GM18873 (cell line): ENCODE measurements at regions not wholly inside any gene's neighbourhood (a gene's known extent, or its start where the extent isn't known, plus 50 kb on each side); places are given as distances from the start of the nearest gene placed in this dataset.

Source experiments
- ATAC-seq: cut with Tn5 transposase; IDR thresholded peaks from one replicate; pipeline ENCODE4 v1.9.1; 2021; ENCODE audit warnings: mild to moderate bottlenecking, moderate library complexity, moderate number of reproducible peaks; ENCODE audit not compliant: unreplicated experiment, low FRiP score

DNA sequence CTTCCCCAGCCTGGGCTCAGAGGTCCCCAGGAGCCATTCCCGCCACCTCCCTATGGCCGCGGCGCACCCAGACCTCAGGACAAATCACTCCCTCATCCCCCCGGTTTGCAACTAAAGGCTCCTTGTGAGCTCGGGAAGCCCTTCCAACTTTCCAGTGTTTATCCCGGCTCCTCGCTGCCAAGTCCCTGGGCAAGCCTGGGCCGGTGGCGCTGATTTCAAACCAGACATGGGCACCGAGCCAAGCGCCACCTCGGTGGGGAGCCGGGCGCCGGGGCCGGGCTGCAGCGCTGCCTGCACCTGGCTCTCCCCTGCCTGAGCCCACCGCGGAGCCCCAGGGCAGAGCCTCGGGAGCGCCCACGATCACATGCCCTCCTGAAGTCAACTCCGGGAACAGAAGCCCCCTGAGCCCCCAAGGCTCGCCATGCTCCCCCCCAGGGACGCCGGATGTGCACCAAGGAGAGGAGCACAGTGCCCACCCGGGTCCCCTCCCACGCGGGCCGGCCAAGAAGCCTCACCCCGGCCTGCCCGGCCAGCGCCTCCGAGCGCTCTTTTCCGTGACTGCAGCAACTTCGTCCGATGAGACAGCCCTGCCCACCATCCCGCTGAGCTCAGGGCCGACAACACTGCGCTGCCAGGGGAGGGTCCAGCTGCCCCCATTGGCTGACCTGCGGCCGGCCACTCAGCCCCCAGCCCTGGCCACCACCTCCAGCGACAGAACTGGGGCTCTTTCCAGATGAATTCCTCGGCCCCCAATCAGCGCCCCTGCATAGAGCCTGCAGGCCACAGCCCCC lies 50.0 kb downstream of the NCOR2 start:
- no peak for ATAC-seq

DNA sequence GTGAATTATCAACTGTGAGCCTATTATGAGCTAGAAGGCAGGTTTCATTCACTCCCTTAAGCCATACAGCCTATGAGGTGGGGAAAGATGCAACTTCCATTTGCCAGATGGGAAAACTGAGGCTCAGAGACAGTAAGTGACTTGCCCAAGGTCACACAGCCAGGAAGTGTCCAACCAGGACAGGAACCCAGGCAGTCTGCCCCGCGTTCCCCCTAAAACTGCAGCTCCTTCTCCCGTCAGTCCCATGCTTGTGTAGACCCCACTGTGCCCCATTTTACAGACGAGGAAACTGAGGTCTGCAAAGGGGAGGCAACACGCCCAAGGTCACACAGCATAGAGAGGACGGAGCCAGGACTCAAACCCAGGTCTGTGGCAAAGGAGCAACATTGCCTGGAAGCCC lies 50.6 kb downstream of the NCOR2 start:
- ATAC-seq: no peak

DNA sequence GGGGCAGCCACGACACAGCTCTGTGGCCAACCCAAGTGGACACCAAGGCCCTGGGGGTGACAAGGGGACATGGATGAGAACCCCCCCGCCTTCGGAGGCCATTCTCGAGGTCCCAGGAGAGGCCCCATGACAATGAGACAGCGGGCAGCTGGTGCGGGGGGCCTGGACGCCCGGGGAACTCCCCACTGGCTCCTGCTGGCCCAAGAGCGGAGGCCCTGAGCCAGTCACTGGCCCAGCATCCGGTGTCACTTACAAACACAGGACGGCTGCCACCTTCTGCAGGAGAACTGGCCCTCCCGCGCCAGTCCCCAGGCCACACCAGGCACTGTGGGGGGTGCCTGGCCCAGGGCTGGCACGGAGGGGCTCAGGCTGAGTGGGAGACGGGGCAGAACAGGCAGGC lies 51.4 kb downstream of the NCOR2 start:
- no peak for ATAC-seq

DNA sequence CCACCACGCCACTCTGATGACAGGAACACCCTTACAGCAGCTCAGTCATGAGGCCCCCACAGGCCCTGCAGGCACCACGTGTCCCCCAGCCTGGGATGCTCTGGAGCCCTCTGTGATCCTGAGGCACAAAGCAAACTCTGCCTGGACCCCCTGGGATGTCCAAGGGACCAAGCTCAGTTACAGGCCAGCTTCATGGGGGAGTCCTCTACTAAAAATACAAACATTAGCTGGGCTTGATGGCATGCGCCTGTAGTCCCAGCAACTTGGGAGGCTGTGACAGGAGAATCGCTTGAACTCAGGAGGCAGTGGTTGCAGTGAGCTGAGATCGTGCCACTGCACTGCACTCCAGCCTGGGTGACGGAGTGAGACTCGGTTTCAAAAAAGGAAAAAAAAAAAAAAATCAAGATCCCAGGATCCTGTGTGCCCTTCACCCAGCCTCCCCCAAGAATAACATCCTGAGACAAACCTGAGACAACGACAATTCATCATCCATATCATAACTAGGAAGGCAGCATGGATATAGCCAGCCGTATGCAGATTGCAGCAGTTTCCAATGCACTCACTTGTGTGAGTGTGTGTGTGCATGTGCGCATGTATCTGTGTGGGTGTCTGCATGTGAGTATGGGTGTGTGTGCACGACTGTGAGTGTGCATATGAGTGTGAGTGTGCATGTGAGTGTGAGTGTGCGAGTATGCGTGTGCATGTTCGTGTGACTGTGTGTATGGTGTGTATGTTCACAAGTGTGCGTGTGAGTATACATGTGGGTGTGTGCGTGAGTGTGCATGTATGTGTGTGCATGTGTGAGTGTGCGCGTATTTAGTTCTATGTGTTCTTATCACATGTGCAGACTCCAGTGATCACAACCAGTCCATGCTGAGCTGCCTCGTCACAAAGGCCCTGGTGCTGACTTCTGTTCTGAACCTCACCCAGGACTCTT lies 52.1 kb downstream of the NCOR2 start:
- ATAC-seq: no peak

DNA sequence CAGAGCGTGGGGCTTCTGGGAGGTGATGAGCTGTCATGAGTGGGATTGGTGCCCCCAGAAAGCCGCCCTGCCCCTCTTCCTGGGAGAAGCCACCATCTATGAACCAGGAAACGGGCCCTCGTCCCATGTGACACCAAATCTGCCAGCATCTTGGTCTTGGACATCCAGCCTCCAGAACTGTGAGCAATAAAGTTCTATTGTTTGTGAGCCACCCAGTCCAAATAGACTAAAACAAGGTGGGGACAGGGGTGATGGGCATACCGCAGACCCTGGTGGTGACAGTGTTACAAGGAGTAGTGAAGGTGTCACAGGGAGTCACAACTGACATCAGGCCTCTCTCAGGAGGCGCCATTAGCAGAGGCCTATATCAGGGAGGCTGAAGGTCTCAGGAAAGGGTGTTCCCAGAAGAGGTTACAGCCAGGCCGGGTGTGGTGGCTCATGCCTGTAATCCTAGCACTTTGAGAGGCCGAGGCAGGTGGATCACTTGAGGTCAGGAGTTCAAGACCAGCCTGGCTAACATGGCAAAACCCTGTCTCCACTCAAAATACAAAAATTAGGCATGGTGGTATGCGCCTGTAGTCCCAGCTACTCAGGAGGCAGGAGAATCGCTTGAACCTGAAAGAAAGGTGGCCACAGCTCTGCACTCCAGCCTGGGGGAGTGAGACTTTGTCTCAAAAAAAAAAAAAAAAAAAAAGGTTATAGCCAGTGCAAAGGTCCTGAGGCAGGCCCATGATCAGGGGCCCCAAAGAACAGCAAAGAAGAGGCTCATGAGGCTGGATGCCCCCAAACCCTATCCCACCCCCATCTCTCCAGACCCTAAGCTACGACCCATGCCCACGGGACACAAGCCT lies 53.0 kb downstream of the NCOR2 start:
- no peak for ATAC-seq

DNA sequence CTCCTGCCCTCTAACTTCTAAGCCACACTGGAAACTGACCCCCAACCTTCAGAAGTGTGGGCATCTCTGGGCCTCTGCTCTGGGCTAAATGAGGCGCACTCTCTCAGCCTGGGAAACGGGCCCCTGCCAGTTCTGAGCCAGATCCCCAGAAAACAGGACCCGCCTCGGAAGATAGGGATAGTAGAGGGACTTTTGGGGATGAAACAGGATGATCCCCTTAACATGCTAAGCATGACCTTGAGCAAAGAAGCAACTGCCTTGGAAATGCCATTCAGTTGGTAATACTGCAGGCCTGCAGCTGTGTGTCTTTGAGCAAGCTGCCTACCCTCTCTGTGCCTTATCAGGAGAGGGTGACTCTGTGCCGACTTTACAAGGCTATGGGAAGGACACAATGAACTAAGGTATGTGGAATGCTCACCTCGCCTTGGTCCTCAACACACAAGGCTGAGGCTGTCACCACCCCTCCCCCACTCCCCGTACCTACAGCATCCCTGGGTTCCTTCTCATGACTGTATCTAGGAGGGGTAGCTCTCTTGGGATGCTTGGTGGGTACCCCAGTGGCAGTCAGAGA lies 54.0 kb downstream of the NCOR2 start:
- ATAC-seq: no peak

DNA sequence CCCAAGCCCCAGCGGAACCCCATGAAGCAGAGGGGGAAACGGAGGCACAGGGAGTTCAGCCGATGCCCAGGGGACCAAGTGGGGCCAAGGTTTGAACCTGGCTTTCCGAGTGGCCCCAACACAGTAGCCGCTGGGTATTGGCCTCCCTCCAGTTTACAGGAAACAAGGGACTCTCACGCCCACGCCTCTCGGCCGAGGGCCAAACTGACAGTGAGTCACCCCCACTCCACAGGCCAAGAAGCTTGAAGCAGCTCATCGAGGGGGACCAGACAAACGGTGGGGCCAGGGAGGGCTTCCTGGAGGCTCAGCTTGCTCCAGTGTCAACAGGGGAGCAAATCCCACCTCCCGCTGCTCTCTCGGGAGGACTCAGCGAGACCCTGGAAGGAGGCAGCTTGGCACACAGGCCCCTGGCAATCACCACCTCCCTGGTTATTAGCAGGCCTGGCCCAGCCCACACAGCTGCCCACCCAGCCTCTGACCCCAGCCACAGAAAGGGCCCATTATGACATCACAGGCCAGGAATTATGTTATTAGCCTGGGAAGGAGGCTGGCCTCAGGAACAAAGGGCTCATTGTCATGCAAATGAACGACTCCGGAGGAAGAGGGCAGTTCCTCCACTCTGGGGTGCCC lies 54.6 kb downstream of the NCOR2 start:
- no peak for ATAC-seq

DNA sequence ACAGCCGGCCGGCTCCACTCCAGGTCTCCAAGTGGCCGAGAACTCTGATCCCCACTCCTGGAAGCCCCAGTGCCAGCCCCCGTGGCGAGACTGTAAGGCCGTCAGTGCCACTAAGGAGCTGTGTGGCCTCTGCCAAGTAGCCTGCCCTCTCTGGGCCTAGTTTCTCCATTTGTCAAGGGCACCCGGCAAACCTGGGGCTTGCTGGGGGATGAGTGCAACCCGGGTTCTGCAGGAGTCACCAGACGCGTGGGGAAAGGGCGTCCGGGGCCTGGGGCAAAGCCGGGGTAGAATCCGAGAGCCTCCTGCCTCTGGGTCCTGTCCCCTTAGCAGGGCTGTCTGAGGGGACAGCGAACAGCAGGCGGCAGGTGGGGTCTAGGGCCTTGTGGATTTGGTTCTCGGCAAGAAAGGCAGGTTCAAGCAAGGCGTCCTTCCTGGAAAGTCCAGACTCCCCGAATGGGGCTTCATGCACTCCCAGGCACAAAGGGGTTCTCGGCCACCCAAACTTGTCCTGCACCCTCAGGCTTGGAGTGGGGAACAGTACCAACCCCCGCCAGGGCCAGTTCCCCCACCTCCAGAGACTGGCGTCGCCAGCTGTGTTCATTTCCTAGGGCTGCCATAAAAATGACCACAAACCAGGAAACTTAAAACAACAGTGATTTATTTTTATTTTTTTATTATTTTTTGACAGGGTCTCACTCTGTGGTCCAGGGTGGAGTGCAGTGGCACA lies 56.0 kb downstream of the NCOR2 start:
- ATAC-seq: no peak

DNA sequence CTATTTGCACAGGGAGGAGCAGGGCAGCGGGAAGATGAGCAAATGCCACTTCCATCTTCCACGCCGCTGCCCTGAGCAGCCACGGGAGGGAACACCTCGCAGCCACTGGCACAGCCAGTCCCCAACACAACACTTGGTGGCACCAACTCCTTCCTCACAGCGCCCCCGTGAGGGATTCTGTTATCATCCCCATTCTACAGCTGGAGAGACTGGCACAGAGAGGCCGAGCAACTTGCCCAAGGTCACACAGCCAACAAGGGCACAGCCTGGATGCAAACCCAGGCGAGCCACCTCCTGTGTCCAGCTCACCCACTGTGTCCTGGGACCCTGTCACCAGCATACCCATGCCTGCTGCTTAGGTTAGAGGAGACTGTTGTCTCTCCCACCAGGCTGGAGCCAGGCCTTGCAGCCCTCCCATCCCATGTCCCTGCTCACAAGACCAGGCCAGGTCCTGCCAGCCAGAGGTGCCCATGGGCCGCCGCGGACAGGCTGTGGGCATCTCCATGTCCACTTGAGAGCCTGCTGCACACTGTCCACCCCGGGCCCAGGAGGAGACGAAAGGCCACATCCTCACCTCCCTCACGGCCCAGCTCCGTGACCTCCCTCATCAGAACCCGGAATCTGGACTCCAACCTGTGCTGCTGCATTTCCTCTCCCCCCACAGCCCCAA lies 57.0 kb downstream of the NCOR2 start:
- ATAC-seq: no peak

DNA sequence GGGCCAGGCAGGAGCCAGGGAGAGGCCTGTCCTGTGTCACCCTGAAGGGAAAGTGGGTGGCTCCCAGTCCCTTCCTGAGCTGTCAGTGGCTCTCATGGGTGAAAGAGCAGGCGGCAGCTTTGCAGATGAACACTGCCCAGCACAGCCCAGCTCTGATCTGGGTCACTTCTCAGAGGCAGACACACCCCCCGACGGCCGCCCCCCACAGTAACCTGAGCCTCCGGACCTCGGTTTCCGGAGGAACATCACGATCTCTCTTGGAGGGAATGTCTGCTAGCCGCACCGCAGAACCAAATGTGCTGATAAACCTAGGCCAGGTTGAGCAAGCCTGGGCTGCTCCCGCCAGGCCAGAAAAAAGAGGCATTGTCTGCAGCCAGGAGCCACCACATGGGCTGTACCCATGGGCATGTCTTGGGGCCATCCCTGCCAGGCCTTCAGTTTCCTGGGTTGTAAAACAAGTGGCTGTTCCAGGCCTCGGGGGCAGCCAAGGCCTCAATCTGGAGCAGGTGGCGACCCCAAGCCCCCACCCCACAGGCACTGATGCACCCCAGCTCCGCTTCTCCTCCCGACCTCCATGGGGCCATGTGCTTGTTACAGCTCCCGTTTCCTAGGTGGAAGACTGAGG lies 57.6 kb downstream of the NCOR2 start:
- ATAC-seq: no peak

DNA sequence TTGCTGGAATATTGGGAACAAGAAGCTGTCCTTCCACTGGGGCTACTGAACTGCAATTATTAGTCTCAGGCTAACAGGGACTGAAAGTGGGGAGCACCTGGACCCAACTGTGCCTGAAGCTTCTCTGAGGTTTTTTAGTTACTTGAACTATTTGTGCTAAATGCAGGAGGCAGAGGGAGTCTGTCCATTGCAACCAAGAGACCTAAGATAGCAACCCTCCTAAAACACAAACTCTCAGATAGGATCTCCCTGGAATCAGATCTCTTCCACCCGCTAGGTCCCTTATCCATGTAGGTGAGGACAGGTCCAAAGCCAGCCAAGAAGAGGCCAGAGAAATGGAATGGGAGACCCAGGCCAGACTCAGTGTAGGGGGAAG lies 58.1 kb downstream of the NCOR2 start:
- no peak for ATAC-seq

DNA sequence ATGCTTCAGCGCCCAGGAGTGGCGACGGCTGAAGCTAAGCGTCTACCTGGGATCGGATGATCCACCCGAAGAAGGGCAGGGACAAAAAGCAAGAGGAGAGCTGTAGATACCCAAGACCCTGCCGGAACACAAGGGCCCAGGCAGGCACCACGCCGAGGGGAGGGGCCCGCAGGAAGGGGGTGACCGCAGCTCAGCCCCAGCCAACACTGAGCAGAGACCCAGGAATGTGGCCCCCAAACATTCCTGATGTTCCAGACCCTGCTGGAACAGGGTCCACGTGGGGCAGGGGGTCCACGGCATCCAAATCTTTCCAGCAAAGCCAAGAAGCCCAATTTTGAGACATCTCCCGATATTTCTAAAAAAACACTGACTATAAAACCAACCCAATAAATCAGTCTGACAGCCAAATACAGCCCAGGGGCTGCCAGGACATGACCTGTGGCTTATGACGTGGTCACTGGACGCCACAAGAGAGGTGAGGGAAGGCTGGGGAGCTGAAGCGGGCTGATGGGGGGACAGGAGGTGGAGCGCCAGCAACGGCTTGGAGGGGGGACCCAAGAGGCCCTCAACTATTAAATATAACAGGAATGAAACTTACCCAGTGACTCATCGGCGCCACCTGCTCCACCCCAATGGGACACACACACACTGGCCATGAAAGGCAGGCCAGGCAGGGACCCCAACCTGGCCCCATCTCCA lies 58.9 kb downstream of the NCOR2 start:
- ATAC-seq: no peak

DNA sequence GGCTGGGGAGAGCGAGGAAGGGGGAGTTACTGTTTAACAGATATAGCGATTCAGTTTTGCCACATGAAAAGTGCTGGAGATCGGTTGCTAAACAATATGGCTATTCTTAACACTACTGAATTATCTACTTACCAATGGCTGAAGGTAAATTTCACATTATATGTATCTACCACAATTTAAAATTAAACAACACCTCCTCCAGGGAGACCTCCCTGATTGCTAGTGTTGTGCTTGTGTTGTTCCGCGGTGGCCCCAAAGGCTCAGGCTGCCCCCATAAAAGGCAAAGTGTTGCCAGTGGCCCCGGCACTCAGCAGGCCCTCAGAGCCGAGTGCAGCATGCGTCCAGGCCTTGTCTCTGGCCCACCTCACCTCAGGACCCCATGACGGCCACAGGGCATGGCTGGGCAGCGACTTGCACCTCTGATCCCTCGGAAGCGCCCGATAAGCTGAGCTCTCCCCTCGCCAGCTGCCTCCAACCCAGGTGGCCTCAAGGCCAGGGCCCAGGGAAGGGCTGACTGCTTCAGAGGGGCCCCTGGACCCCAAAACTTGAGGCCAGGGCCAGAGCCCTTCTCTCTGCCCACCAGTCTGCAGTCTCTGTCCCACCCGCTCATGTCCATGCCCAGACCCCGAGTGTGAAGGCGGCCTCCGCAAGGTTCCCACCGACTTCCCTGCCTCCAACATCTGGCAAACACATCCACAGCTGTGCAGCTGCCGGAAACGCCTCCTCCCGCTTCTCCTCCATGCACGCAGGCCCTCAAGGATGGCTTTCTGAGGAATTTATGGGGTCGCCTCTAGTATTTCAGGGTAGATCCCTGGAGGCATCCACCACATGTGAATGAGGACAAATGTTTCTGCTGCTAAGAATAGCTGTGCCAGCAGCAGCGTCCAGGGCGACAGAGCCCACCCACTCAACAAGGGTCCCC lies 60.0 kb downstream of the NCOR2 start:
- ATAC-seq: no peak

DNA sequence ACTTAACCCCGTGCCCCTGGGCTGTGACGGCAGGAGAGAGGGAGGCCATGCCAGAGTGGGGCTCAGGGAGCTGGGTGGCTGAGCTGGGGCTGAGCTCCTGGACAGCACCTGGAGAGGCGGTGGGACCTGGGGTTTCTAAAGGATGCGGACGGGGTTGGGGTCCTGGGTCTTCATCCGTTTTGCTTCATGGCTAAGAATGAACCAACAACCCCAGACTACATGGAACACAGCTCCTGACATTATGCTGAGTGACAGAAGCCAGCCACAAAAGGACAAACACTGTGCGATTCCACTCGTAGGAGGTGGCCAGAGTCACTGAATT lies 60.6 kb downstream of the NCOR2 start:
- no peak for ATAC-seq

DNA sequence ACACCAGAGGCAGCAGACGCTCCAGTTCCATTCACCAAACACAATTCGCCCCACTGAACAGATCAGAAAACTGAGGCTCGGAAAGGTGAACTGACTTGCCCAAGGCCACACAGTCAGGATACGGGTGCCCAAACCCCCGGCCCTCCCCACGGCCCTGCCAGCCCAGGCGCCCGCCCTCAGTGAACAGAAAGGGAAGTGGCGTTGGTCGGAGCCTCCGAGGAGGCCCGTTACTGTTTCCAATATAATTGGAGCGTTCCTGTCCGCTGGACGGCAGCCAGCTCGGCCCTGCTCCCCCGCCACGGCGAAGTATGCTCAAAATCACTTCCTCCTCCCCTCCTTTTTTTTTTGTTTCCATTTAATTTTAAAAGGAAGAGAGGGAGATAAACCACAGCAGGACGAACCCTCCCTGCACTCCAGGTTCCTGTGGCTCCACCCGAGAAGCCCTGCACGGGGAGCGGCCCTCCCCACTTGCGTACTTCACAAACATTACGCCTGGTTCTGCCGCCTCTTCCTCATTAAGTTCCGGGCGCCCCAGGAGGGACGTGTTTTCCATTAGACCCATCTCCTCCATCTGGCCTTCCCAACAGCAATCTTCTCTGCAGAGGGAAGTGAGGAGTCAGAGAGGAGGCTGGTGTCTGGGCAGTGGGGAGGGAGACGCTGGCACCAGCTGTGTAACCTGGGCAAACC lies 61.1 kb downstream of the NCOR2 start:
- ATAC-seq: no peak
